ENCODE measurements at regions not wholly inside any gene's neighbourhood (a gene's known extent, or its start where the extent isn't known, plus 50 kb on each side); places are given as distances from the start of the nearest gene placed in this dataset.

DNA sequence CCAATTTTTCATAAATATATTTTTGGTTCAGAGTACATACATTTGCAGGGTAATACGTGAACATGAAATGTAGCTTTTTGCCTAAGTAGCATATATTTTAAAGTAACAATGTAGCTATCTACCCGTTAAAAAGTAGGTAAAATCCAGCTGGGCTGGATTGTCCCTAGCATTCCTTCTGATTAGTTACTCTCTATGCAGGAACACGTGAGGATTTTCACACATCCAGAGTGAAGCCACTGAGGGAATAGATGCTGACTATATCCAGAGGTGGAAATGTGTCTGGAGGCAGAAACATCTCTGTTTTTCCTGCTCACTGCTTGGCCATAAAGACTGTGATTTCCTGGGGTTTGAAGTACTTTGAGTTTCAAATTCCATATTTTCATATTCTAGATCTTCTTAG is 338.9 kb upstream of the KIAA1217 start:
- no peak overlapping the region for H3K27ac ChIP-seq (ENCODE audit: low read depth, low read length)
- DNase-seq (ENCODE audit: low read depth, low spot score): no peak
- peaks cover 9% of the 10 kb centered on the region; the same call in 1 of the 2 replicates for H3K9me3 ChIP-seq (ENCODE audit: control insufficient read depth, insufficient read depth, low read length)
- TF ChIP-seq CTCF (IDR thresholded peaks at IDR 0.05; ENCODE audit: low read depth, low read length): no peak
- no peaks in the 10 kb centered on the region for H3K27me3 ChIP-seq (ENCODE audit: control insufficient read depth, insufficient read depth, low read length)
- H3K4me3 ChIP-seq (ENCODE audit: low read depth, low read length): no peak overlapping the region
- ChIA-PET CTCF (no interaction called here), POLR2A (no interaction called here)

DNA sequence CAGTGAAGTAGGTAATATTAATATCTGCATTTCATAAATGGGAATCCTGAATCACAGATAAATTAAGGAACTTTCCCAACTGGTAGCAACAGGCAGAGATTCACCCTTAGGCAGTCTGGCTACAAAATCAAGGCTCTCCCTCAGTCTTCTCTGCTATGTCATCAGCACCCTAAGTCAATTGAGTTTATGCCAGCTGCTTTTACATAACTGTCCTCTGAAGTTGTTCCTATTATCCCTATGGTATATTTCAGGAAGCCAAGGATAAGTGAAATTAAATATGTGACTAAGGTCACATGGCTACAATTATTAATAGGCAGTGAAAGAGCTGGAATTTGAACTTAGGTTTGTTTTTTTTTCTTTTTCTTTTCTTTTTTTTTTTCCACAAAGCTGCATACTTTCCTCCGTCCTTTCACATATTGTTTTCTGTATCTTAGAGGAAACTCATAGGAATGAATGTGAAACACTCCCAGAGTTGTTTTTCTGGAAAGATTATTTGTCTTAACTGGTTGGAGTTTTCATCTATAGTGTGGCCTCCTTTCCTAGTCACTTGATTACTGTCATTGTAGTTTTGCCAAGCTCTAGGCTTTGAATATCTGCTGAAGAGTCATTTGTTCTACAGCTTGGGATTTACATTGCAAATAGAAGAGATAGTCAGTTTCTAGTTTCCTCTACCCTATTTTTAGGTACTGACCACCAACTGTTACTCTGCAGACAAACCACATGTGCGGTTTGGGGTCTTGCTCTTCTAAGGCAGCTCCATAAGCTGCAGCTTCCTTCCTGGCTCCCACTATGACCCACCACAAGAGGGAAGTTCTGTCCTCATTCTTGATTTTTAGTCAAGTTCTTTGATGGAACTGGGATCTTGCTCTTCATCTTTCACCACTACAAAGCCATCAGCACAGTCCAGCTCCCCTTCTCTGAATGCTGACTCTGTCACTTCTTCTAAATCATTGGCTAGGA is 338.0 kb upstream of the KIAA1217 start:
- no peak overlapping the region for H3K27ac ChIP-seq (ENCODE audit: low read depth, low read length)
- no peak for TF ChIP-seq CTCF (IDR thresholded peaks at IDR 0.05; ENCODE audit: low read depth, low read length)
- H3K9me3 ChIP-seq (ENCODE audit: control insufficient read depth, insufficient read depth, low read length): peaks cover 9% of the 10 kb centered on the region; the same call in 1 of the 2 replicates
- DNase-seq (ENCODE audit: low read depth, low spot score): no peak
- no peak overlapping the region for H3K4me3 ChIP-seq (ENCODE audit: low read depth, low read length)
- ChIA-PET CTCF (no interaction called here), POLR2A (no interaction called here)
- no peaks in the 10 kb centered on the region for H3K27me3 ChIP-seq (ENCODE audit: control insufficient read depth, insufficient read depth, low read length)

DNA sequence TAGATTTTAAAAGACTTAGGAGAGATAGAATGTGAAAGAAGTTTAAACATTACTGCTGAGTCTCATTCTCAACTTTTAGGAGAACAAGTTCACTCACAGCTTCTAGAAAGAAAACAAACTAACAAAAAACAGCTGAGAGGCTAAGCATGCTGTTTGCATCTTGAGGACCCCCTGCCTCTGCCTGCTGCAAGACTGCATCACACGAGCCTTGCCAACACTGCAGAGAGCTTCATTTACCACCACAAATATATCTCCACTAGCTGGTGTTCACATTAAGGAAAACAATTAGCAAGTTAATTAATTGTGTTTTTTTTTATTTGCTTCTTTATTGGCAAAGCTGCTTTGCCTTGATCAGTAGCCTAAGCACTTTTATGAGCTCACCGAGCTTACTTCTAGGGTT is 336.6 kb upstream of the KIAA1217 start:
- H3K27ac ChIP-seq (ENCODE audit: low read depth, low read length): no peak overlapping the region
- no peak for TF ChIP-seq CTCF (IDR thresholded peaks at IDR 0.05; ENCODE audit: low read depth, low read length)
- peaks cover 6% of the 10 kb centered on the region; the same call in 1 of the 2 replicates for H3K9me3 ChIP-seq (ENCODE audit: control insufficient read depth, insufficient read depth, low read length)
- no peak overlapping the region for H3K4me3 ChIP-seq (ENCODE audit: low read depth, low read length)
- no peaks in the 10 kb centered on the region for H3K27me3 ChIP-seq (ENCODE audit: control insufficient read depth, insufficient read depth, low read length)
- ChIA-PET CTCF (no interaction called here), POLR2A (no interaction called here)
- DNase-seq (ENCODE audit: low read depth, low spot score): no peak

- no peaks in the 10 kb centered on the region for H3K27me3 ChIP-seq (ENCODE audit: control insufficient read depth, insufficient read depth, low read length)
- no peak overlapping the region for H3K27ac ChIP-seq (ENCODE audit: low read depth, low read length)
- H3K4me3 ChIP-seq (ENCODE audit: low read depth, low read length): no peak overlapping the region
- no peaks in the 10 kb centered on the region; the same call in 1 of the 2 replicates for H3K9me3 ChIP-seq (ENCODE audit: control insufficient read depth, insufficient read depth, low read length)
- DNase-seq (ENCODE audit: low read depth, low spot score): no peak
- no peak for TF ChIP-seq CTCF (IDR thresholded peaks at IDR 0.05; ENCODE audit: low read depth, low read length)
- POLR2A ChIA-PET: no interaction called here
- CTCF ChIA-PET: no interaction called here
Measured at GRCh38 chr10:23877791-23878320, 331.1 kb upstream of the KIAA1217 start.

- Histone ChIP-seq H3K4me3 (ENCODE audit: low read depth, low read length) (no peak overlapping the region), H3K9me3 (ENCODE audit: control insufficient read depth, insufficient read depth, low read length) (no peaks in the 10 kb centered on the region), H3K27me3 (ENCODE audit: control insufficient read depth, insufficient read depth, low read length) (no peaks in the 10 kb centered on the region), H3K27ac (ENCODE audit: low read depth, low read length) (no peak overlapping the region)
- DNase-seq (ENCODE audit: low read depth, low spot score): no peak
- CTCF ChIA-PET: no interaction called here
- TF ChIP-seq CTCF (IDR thresholded peaks at IDR 0.05; ENCODE audit: low read depth, low read length): no peak
- POLR2A ChIA-PET: no interaction called here
Measured at GRCh38 chr10:23884670-23885069, 324.3 kb upstream of the KIAA1217 start.
